Stomach (tissue), 8 donors: ENCODE measurements at regions not wholly inside any gene's neighbourhood (a gene's known extent, or its start where the extent isn't known, plus 50 kb on each side); places are given as distances from the start of the nearest gene placed in this dataset.

Source experiments
- DNase-seq, 2 donors: peaks; one replicate each; pipeline versions ENCODE4 v3.0.0 to v3.0.0-alpha.2; 2013 to 2019
- H3K27ac ChIP-seq, 5 donors: fragments of 200-600 bp in 4 of 5; sonication (generic) in 4 of 5; one replicate each; pipeline ENCODE4 v1.5.1; 2013 to 2019; ENCODE audit warnings: mild to moderate bottlenecking in 1 of 5, moderate library complexity in 1 of 5
- H3K27me3 ChIP-seq, 3 donors: fragments of 200-600 bp; sonication (generic); one replicate each; pipeline ENCODE4 v1.5.1; 2017 to 2019; ENCODE audit warnings: mixed run types in 1 of 3
- H3K36me3 ChIP-seq, 4 donors: fragments of 200-600 bp; sonication (generic); 1 replicate in 3 of 4; 2 replicates in 1 of 4; pipeline ENCODE4 v1.5.1; 2016 to 2019
- H3K4me1 ChIP-seq, 4 donors: fragments of 200-600 bp; sonication (generic); one replicate each; pipeline ENCODE4 v1.5.1; 2016 to 2019
- H3K4me3 ChIP-seq, 4 donors: fragments of 200-600 bp; sonication (generic) in 3 of 4; one replicate each; pipeline ENCODE4 v1.5.1; 2016 to 2019; ENCODE audit warnings: mild to moderate bottlenecking in 1 of 4
- H3K9me3 ChIP-seq, 4 donors: fragments of 200-600 bp; sonication (generic); one replicate each; pipeline ENCODE4 v1.5.1; 2016 to 2019
- EP300 ChIP-seq: sonication (generic); formaldehyde crosslinking; IDR thresholded peaks from one replicate; pipeline ENCODE4 v1.6.1; 2017; ENCODE audit warnings: antibody characterized with exemption
- POLR2A ChIP-seq, 4 donors: fragments of 450-650 bp; IDR thresholded peaks; one replicate each; pipeline ENCODE4 v1.6.1; 2016; ENCODE audit warnings: antibody characterized with exemption in 4 of 4, control low read depth in 2 of 4, mild to moderate bottlenecking in 1 of 4, moderate library complexity in 1 of 4
- POLR2AphosphoS5 ChIP-seq, 3 donors: sonication (generic); formaldehyde crosslinking; IDR thresholded peaks; one replicate each; pipeline ENCODE4 v1.6.1; 2016; ENCODE audit warnings: antibody characterized with exemption in 3 of 3
- WGBS, 5 donors: extraction: QIAGEN DNeasy Blood & Tissue Kit in 3 of 5; methylation state at CpG; one replicate each; pipeline versions ENCODE4 v1.1.5 to v1.1.7; 2013 to 2018; 5-methylcytosine and 5-hydroxymethylcytosine counted together
- intact Hi-C: fragments of 100-400 bp; cut with DNase I; formaldehyde crosslinking; loops from one replicate; pipeline ENCODE4 v1.15.1; 2023; ENCODE audit warnings: low total_unique reads
- TF ChIP-seq, protein P1 (sequence below), 7 experiments: fragments of 450-650 bp in 4 of 7; fragments of 200-600 bp in 3 of 7; sonication (generic) in 3 of 7; IDR thresholded peaks; one replicate each; pipeline ENCODE4 v1.5.1; 2016 to 2019; ENCODE audit warnings: antibody characterized with exemption in 7 of 7, control low read depth in 2 of 7, mild to moderate bottlenecking in 1 of 7
- donor health status: healthy with polysubstance abuse.
- donor health status: Bipolar disorder and iron deficiency.
- donor health status: healthy.

DNA sequence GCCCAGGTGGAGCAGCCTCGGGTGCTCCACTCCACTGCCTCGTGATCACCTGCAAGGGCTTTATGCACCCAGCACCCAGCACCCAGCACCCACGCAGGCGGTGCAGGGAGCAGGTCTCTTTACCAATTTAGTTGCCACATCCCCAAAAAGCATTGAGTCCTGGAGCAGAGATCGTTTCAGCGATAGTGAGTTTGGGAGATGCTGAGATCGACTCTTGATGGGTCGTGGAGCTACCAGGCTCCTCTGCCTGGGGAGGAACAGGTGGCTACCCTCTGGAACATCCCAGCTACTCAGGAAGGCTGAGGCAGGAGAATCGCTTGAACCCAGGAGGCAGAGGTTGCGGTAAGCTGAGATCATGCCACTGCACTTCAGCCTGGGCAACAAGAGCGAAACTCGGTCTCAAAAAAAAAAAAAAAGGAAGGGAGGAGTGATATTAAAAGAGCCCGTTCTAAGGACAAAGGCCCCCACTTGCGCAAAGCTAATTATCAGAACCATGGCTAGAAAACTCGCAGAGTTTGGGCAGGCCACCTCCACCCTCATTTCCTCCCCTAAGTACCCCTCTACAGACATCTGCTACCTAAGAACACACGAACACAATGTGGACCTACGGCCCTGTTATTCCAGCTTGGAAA, 106.5 kb upstream of the SLC45A1 start:
- H3K36me3 ChIP-seq, result no peaks in the 10 kb centered on the region
- 73 to 87% (median 85%) methylated on average over 15 to 17 of the region's 17 CpGs for WGBS, 5 donors
- no peaks in the 10 kb centered on the region for H3K27me3 ChIP-seq
- no peak overlapping the region for H3K4me3 ChIP-seq
- H3K9me3 ChIP-seq, result no peaks in the 10 kb centered on the region
- intact Hi-C loops, result no loop called here
- DNase-seq, result no peak
- H3K4me1 ChIP-seq, result peaks cover under 1 to 43% (median 8%) of the 10 kb centered on the region in 4 donors
- TF ChIP-seq POLR2A (IDR thresholded peaks at IDR 0.05) (no peak), POLR2AphosphoS5 (IDR thresholded peaks at IDR 0.05) (no peak), EP300 (no peak)
- TF ChIP-seq, protein P1, sequence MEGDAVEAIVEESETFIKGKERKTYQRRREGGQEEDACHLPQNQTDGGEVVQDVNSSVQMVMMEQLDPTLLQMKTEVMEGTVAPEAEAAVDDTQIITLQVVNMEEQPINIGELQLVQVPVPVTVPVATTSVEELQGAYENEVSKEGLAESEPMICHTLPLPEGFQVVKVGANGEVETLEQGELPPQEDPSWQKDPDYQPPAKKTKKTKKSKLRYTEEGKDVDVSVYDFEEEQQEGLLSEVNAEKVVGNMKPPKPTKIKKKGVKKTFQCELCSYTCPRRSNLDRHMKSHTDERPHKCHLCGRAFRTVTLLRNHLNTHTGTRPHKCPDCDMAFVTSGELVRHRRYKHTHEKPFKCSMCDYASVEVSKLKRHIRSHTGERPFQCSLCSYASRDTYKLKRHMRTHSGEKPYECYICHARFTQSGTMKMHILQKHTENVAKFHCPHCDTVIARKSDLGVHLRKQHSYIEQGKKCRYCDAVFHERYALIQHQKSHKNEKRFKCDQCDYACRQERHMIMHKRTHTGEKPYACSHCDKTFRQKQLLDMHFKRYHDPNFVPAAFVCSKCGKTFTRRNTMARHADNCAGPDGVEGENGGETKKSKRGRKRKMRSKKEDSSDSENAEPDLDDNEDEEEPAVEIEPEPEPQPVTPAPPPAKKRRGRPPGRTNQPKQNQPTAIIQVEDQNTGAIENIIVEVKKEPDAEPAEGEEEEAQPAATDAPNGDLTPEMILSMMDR (IDR thresholded peaks at IDR 0.05), result no peak
- peak overlapping the region in 4 of 5 donors; percentile 46 to 78 (median 62) for H3K27ac ChIP-seq

GRCh38 chr1:8207202-8207601, 110.7 kb upstream of the SLC45A1 start:
- no peaks in the 10 kb centered on the region for H3K9me3 ChIP-seq
- DNase-seq, result no peak
- peaks cover 11 to 39% (median 26%) of the 10 kb centered on the region in 4 donors for H3K4me1 ChIP-seq
- 88 to 91% (median 90%) methylated on average over 8 of the region's 8 CpGs for WGBS, 5 donors
- no peaks in the 10 kb centered on the region for H3K27me3 ChIP-seq
- intact Hi-C loops, result no loop called here
- H3K36me3 ChIP-seq, result no peaks in the 10 kb centered on the region
- TF ChIP-seq, protein P1 (IDR thresholded peaks at IDR 0.05), result no peak
- TF ChIP-seq EP300, result no peak
- no peak for TF ChIP-seq POLR2AphosphoS5 (IDR thresholded peaks at IDR 0.05)
- no peak for TF ChIP-seq POLR2A (IDR thresholded peaks at IDR 0.05)
- no peak overlapping the region for H3K27ac ChIP-seq
- H3K4me3 ChIP-seq, result no peak overlapping the region

- peaks cover 19 to 39% (median 31%) of the 10 kb centered on the region in 4 donors for H3K4me1 ChIP-seq
- no peak overlapping the region for H3K4me3 ChIP-seq
- no peaks in the 10 kb centered on the region for H3K27me3 ChIP-seq
- TF ChIP-seq POLR2A (IDR thresholded peaks at IDR 0.05) (no peak), POLR2AphosphoS5 (IDR thresholded peaks at IDR 0.05) (no peak), EP300 (no peak)
- TF ChIP-seq, protein P1 (IDR thresholded peaks at IDR 0.05), result no peak
- DNase-seq, result peak in 1 of 2 donors; percentile 72
- H3K36me3 ChIP-seq, result no peaks in the 10 kb centered on the region
- H3K27ac ChIP-seq, result peak overlapping the region in 1 of 5 donors; percentile 96
- intact Hi-C loops, result no loop called here
- 85 to 91% (median 89%) methylated on average over 7 of the region's 7 CpGs for WGBS, 5 donors
- H3K9me3 ChIP-seq, result no peaks in the 10 kb centered on the region
Measured at GRCh38 chr1:8206391-8206790, 111.5 kb upstream of the SLC45A1 start.

- DNase-seq, result no peak
- Histone ChIP-seq H3K27ac (peak overlapping the region in 2 of 5 donors; percentile 85 to 96), H3K4me3 (no peak overlapping the region), H3K27me3 (no peaks in the 10 kb centered on the region), H3K4me1 (peaks cover 21 to 37% (median 35%) of the 10 kb centered on the region in 4 donors), H3K9me3 (no peaks in the 10 kb centered on the region), H3K36me3 (no peaks in the 10 kb centered on the region)
- WGBS, 5 donors, result 90 to 94% (median 92%) methylated on average over 10 of the region's 10 CpGs
- TF ChIP-seq, protein P1 (IDR thresholded peaks at IDR 0.05), result no peak
- TF ChIP-seq EP300 (no peak), POLR2AphosphoS5 (IDR thresholded peaks at IDR 0.05) (no peak), POLR2A (IDR thresholded peaks at IDR 0.05) (no peak)
- intact Hi-C loops, result no loop called here
Measured at GRCh38 chr1:8205771-8206170, 112.1 kb upstream of the SLC45A1 start.
